GM12878 (cell line): ENCODE measurements at regions not wholly inside any gene's neighbourhood (a gene's known extent, or its start where the extent isn't known, plus 50 kb on each side); places are given as distances from the start of the nearest gene placed in this dataset.

ENCODE experiments used
- CHD4 ChIP-seq: fragments of 200-600 bp; sonication (generic); IDR thresholded peaks from 2 replicates; pipeline ENCODE4 v1.6.1; 2016; ENCODE audit warnings: mild to moderate bottlenecking
- SIN3A ChIP-seq: IDR thresholded peaks from 2 replicates; pipeline ENCODE4 v1.6.1; 2012; ENCODE audit warnings: low read depth, low read length, improper control_type of control experiment

DNA sequence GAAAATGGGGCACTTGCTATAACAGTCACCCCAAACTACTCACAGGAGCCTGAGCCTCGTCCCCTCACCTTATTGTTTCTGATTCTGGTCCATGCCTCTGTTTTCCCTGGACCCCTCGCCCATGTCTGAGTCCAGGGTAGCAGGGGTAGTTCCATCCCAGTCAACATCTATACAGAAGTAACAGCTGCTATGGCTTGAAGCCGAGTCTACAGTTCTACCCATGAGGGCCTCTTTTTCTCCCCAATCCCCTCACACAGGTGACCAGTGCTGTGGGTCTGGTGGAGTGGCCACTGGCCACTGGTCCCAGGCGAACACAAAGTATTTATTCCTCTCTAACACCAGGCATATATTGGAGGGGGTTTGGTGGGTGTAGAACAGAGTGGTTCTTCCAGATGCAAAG is 116.4 kb downstream of the ZNF280B start:
- TF ChIP-seq CHD4 = no peak
- TF ChIP-seq SIN3A = no peak
